Muscle of leg (tissue), 3 donors: ENCODE measurements at regions not wholly inside any gene's neighbourhood (a gene's known extent, or its start where the extent isn't known, plus 50 kb on each side); places are given as distances from the start of the nearest gene placed in this dataset.

Experiments
- DNase-seq: peaks from one replicate; pipeline ENCODE4 v3.0.0; 2013
- H3K27ac ChIP-seq: one replicate; pipeline ENCODE4 v1.5.1; 2013; ENCODE audit warnings: mild to moderate bottlenecking, low read length, control low read depth
- H3K27me3 ChIP-seq: one replicate; pipeline ENCODE4 v1.6.1; 2013; ENCODE audit warnings: low read length; ENCODE audit not compliant: control insufficient read depth, insufficient read depth
- H3K36me3 ChIP-seq: one replicate; pipeline ENCODE4 v1.6.1; 2013; ENCODE audit warnings: low read length; ENCODE audit not compliant: control insufficient read depth, insufficient read depth
- H3K4me1 ChIP-seq: one replicate; pipeline ENCODE4 v1.6.1; 2013; ENCODE audit warnings: low read length; ENCODE audit not compliant: control insufficient read depth, insufficient read depth
- H3K4me3 ChIP-seq: one replicate; pipeline ENCODE4 v1.5.1; 2013; ENCODE audit warnings: low read length, control low read depth
- H3K9me3 ChIP-seq: replicated peaks from 2 replicates; pipeline ENCODE4 v1.6.1; 2013; ENCODE audit warnings: low read depth, low read length; ENCODE audit not compliant: control insufficient read depth
- WGBS: methylation state at CpG from one replicate; pipeline ENCODE4 v1.1.5; 2013; ENCODE audit warnings: missing lambda C conversion rate; ENCODE audit not compliant: insufficient coverage; 5-methylcytosine and 5-hydroxymethylcytosine counted together

DNA sequence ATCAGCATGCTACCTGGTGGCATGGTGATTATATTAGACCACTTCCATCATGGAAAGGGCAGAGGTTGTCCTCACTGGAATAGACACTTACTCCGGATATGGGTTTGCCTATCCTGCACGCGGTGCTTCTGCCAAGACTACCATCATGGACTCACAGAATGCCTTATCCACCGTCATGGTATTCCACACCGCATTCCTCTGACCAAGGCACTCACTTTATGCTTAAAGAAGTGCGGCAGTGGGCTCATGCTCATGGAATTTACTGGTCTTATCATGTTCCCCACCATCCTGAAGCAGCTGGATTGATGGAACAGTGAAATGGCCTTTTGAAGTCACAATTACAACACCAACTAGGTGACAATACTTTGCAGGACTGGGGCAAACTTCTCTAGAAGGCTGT is 109.2 kb upstream of the DRD2 start:
- Histone ChIP-seq H3K36me3 (no peaks in the 10 kb centered on the region), H3K27ac (no peak overlapping the region), H3K4me3 (no peak overlapping the region), H3K9me3 (no peaks in the 10 kb centered on the region), H3K27me3 (no peaks in the 10 kb centered on the region), H3K4me1 (no peaks in the 10 kb centered on the region)
- DNase-seq = no peak
- WGBS = 100% methylated on average over 3 of the region's 6 CpGs

DNA sequence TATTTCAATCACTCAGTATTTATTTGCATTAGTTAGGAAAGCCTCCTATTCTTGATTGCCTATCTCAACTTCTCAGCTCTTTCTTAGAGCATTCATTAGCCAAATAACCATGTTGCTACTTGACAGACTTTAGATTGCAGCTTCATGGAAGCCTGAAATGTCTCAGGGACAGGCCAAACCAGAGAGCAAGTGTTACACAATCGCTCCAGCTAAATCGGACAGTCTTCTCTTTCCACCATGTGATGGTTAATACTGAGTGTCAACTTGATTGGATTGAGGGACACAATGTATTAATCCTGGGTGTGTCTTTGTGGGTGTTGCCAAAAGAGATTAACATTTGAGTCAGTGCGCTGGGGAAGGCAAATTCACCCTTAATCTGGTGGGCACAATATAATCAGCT is 106.5 kb upstream of the DRD2 start:
- no peaks in the 10 kb centered on the region for H3K36me3 ChIP-seq
- peaks cover 13% of the 10 kb centered on the region for H3K4me1 ChIP-seq
- peaks cover 3% of the 10 kb centered on the region for H3K27me3 ChIP-seq
- DNase-seq = no peak
- no peak overlapping the region for H3K4me3 ChIP-seq
- H3K27ac ChIP-seq = no peak overlapping the region
- H3K9me3 ChIP-seq = no peaks in the 10 kb centered on the region
- WGBS = 80% methylated on average over 2 of the region's 3 CpGs

- H3K4me3 ChIP-seq = no peak overlapping the region
- no peaks in the 10 kb centered on the region for H3K36me3 ChIP-seq
- H3K9me3 ChIP-seq = no peaks in the 10 kb centered on the region
- 63% methylated on average over 8 of the region's 11 CpGs for WGBS
- no peak overlapping the region for H3K27ac ChIP-seq
- H3K27me3 ChIP-seq = peaks cover 3% of the 10 kb centered on the region
- H3K4me1 ChIP-seq = peaks cover 13% of the 10 kb centered on the region
- DNase-seq = no peak
These were observed 104.2 kb upstream of the DRD2 start for GRCh38 chr11:113579292-113579940.

GRCh38 chr11:113578715-113579250 is 103.6 kb upstream of the DRD2 start:
- Histone ChIP-seq H3K27me3 (peaks cover 3% of the 10 kb centered on the region), H3K4me3 (no peak overlapping the region), H3K36me3 (no peaks in the 10 kb centered on the region), H3K4me1 (peaks cover 15% of the 10 kb centered on the region), H3K27ac (no peak overlapping the region), H3K9me3 (no peaks in the 10 kb centered on the region)
- 80% methylated on average over 1 of the region's 5 CpGs for WGBS
- no peak for DNase-seq

GRCh38 chr11:113578033-113578380 is 102.8 kb upstream of the DRD2 start:
- peaks cover 3% of the 10 kb centered on the region for H3K27me3 ChIP-seq
- no peaks in the 10 kb centered on the region for H3K9me3 ChIP-seq
- H3K4me1 ChIP-seq = peaks cover 15% of the 10 kb centered on the region
- H3K36me3 ChIP-seq = no peaks in the 10 kb centered on the region
- no peak overlapping the region for H3K4me3 ChIP-seq
- no peak overlapping the region for H3K27ac ChIP-seq
- whole genome bisulfite sequencing = no CpG with 5 or more reads among the region's 1 CpG
- DNase-seq = no peak

- WGBS = 60% methylated on average over 3 of the region's 6 CpGs
- H3K27me3 ChIP-seq = peaks cover 3% of the 10 kb centered on the region
These were observed 102.3 kb upstream of the DRD2 start for GRCh38 chr11:113577356-113578032.

GRCh38 chr11:113574586-113574985 is 99.4 kb upstream of the DRD2 start:
- Histone ChIP-seq H3K4me1 (peaks cover 18% of the 10 kb centered on the region), H3K27ac (no peak overlapping the region), H3K9me3 (no peaks in the 10 kb centered on the region), H3K36me3 (no peaks in the 10 kb centered on the region), H3K4me3 (no peak overlapping the region), H3K27me3 (peaks cover 3% of the 10 kb centered on the region)
- DNase-seq = no peak
- WGBS = 88% methylated on average over 1 of the region's 2 CpGs

More at GRCh38 chr11:113577356-113578032, 102.3 kb upstream of the DRD2 start:
- no peaks in the 10 kb centered on the region for H3K9me3 ChIP-seq
- H3K27ac ChIP-seq = no peak overlapping the region
- H3K36me3 ChIP-seq = no peaks in the 10 kb centered on the region
- peaks cover 15% of the 10 kb centered on the region for H3K4me1 ChIP-seq
- H3K4me3 ChIP-seq = no peak overlapping the region
- DNase-seq = no peak

DNA sequence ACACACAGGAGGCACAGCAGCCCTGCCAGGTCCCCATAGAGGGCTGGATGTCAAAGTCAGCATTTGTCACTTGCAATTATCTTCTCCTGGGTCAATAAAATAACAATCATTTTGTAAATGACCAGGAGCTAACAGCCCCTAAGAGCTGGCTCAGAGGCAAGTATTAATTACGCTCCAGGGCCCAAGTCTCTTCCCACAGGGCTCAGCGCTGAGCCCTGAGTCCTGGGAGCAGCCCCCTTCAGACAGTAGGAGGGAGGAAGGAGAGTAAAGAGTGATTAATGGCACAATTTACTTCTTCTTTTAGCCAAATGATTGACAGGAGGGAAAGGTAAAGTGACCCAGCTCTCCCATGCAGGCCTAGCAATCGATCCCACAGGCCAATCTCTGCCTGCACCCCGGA is 99.0 kb upstream of the DRD2 start:
- no peaks in the 10 kb centered on the region for H3K36me3 ChIP-seq
- WGBS = no CpG with 5 or more reads among the region's 4 CpGs

DNA sequence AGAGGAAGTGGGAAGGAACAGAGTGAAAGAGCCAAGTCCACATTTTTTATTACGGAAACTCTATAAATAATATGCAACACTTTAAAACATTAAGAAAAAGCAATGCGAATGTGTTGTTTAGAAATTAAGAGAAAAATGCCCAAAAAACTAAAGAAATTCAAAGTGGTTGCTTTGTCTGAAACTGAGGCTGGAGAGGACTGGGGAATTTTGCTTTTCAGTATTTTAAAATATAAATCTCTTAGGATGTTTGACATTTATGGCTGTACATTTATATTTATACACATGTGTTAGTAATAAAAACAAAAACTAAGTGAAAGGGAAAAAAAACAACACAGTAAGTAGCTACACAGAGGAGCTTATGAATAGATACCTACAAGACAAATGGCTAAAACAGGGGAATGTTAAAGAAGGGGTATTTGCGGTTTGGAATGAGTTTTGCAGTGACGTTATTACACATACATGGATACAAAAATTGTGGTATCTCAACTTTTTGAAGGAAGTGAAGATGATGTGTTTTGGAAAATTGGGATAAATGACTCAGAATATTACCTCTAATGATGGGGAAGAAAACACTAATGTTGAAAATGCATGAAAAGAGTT is 97.0 kb upstream of the DRD2 start:
- Histone ChIP-seq H3K27ac (no peak overlapping the region), H3K36me3 (no peaks in the 10 kb centered on the region), H3K4me3 (no peak overlapping the region), H3K4me1 (peaks cover 18% of the 10 kb centered on the region), H3K9me3 (no peaks in the 10 kb centered on the region), H3K27me3 (peaks cover 4% of the 10 kb centered on the region)
- WGBS = no CpG with 5 or more reads among the region's 4 CpGs
- peak; percentile 80 for DNase-seq

More for the DNA sequence above, 99.0 kb upstream of the DRD2 start:
- H3K27me3 ChIP-seq = peaks cover 3% of the 10 kb centered on the region
- DNase-seq = no peak
- H3K9me3 ChIP-seq = no peaks in the 10 kb centered on the region
- H3K4me3 ChIP-seq = no peak overlapping the region
- H3K4me1 ChIP-seq = peaks cover 18% of the 10 kb centered on the region
- H3K27ac ChIP-seq = no peak overlapping the region

DNA sequence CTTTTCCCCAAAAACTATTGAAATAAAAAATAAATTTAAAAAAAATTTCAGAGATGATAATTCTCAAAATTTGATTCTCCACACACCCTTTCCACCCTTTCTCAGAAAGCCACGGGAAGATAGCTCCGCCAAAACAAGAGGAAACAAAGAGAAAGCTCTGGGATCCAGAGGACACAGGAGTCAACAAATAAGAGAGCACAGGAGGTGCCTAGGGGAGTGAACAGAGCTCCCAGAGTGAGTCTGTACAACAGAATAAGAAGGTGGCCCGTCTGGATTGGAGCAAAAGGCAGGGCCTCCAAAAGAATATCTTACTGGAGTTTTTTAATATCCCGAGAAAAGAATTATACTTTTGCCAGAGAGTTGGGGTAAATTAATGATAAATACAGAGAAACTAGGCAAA is 96.3 kb upstream of the DRD2 start:
- peaks cover 18% of the 10 kb centered on the region for H3K4me1 ChIP-seq
- peak; percentile 37 for DNase-seq
- H3K36me3 ChIP-seq = no peaks in the 10 kb centered on the region
- H3K27ac ChIP-seq = peak overlapping the region; percentile 14
- H3K9me3 ChIP-seq = no peaks in the 10 kb centered on the region
- peaks cover 7% of the 10 kb centered on the region for H3K27me3 ChIP-seq
- no CpG with 5 or more reads among the region's 4 CpGs for WGBS
- no peak overlapping the region for H3K4me3 ChIP-seq
